H9 (cell line): ENCODE measurements at regions not wholly inside any gene's neighbourhood (a gene's known extent, or its start where the extent isn't known, plus 50 kb on each side); places are given as distances from the start of the nearest gene placed in this dataset.

Experiments used
- DNase-seq: peaks from one replicate; pipeline ENCODE4 v3.0.0-alpha.2; 2017
- H2AFZ ChIP-seq: one replicate; pipeline ENCODE4 v1.6.1; 2013; ENCODE audit warnings: mild to moderate bottlenecking, low read length, control low read depth, moderate library complexity
- H2AK5ac ChIP-seq: 2 replicates; pipeline ENCODE4 v1.6.1; 2013; ENCODE audit warnings: low read length, control low read depth, mixed read lengths; ENCODE audit not compliant: insufficient read length
- H2BK120ac ChIP-seq: one replicate; pipeline ENCODE4 v1.6.1; 2013; ENCODE audit warnings: low read depth, mild to moderate bottlenecking, low read length, control low read depth, inconsistent platforms; ENCODE audit not compliant: poor library complexity, severe bottlenecking
- H2BK12ac ChIP-seq: 2 replicates; pipeline ENCODE4 v1.6.1; 2013; ENCODE audit warnings: low read length, control low read depth, mixed read lengths, low read depth; ENCODE audit not compliant: insufficient read length
- H2BK15ac ChIP-seq: 2 replicates; pipeline ENCODE4 v1.6.1; 2013; ENCODE audit warnings: low read depth, low read length, control low read depth
- H2BK20ac ChIP-seq: one replicate; pipeline ENCODE4 v1.6.1; 2013; ENCODE audit warnings: low read depth, mild to moderate bottlenecking, low read length, control low read depth, inconsistent platforms; ENCODE audit not compliant: poor library complexity, severe bottlenecking
- H2BK5ac ChIP-seq: 2 replicates; pipeline ENCODE4 v1.6.1; 2013; ENCODE audit warnings: low read length, control low read depth, mixed read lengths; ENCODE audit not compliant: insufficient read length
- H3K14ac ChIP-seq: 2 replicates; pipeline ENCODE4 v1.6.1; 2013; ENCODE audit warnings: low read length, control low read depth; ENCODE audit not compliant: insufficient read depth
- H3K18ac ChIP-seq: 2 replicates; pipeline ENCODE4 v1.6.1; 2013; ENCODE audit warnings: low read depth, mild to moderate bottlenecking, mixed read lengths, low read length, control low read depth; ENCODE audit not compliant: insufficient read length
- H3K23ac ChIP-seq: 2 replicates; pipeline ENCODE4 v1.6.1; 2013; ENCODE audit warnings: low read length, control low read depth, mixed read lengths, low read depth; ENCODE audit not compliant: insufficient read length
- H3K23me2 ChIP-seq: 2 replicates; pipeline ENCODE4 v1.6.1; 2013; ENCODE audit warnings: low read depth, mild to moderate bottlenecking, mixed read lengths, low read length, control low read depth; ENCODE audit not compliant: insufficient read length, poor library complexity, severe bottlenecking
- H3K27ac ChIP-seq: 2 replicates; pipeline ENCODE4 v1.5.1; 2013; ENCODE audit warnings: low read length, control low read depth, mixed read lengths, low read depth; ENCODE audit not compliant: insufficient read length
- H3K27me3 ChIP-seq: 2 replicates; pipeline ENCODE4 v1.6.1; 2013; ENCODE audit warnings: low read length, control low read depth, inconsistent platforms; ENCODE audit not compliant: insufficient read depth
- H3K4ac ChIP-seq: 2 replicates; pipeline ENCODE4 v1.6.1; 2013; ENCODE audit warnings: low read depth, mild to moderate bottlenecking, control low read depth, inconsistent platforms, low read length, moderate library complexity
- H3K4me1 ChIP-seq: 2 replicates; pipeline ENCODE4 v1.6.1; 2013; ENCODE audit warnings: low read length, control low read depth, inconsistent platforms; ENCODE audit not compliant: insufficient read depth
- H3K4me2 ChIP-seq: 2 replicates; pipeline ENCODE4 v1.6.1; 2013; ENCODE audit warnings: low read length, control low read depth, mixed read lengths; ENCODE audit not compliant: insufficient read length, insufficient read depth
- H3K56ac ChIP-seq: 2 replicates; pipeline ENCODE4 v1.6.1; 2013; ENCODE audit warnings: low read depth, mild to moderate bottlenecking, mixed read lengths, low read length, control low read depth; ENCODE audit not compliant: insufficient read length
- H3K79me1 ChIP-seq: 2 replicates; pipeline ENCODE4 v1.6.1; 2013; ENCODE audit warnings: low read depth, mild to moderate bottlenecking, moderate library complexity, low read length, control low read depth, inconsistent platforms; ENCODE audit not compliant: insufficient read depth, poor library complexity, severe bottlenecking
- H3K79me2 ChIP-seq: 2 replicates; pipeline ENCODE4 v1.6.1; 2013; ENCODE audit warnings: low read length, control low read depth, inconsistent platforms; ENCODE audit not compliant: insufficient read depth
- H3K9ac ChIP-seq: 2 replicates; pipeline ENCODE4 v1.6.1; 2013; ENCODE audit warnings: low read length, control low read depth, mixed read lengths; ENCODE audit not compliant: insufficient read length; ENCODE audit errors: extremely low read depth
- H3K9me3 ChIP-seq: one replicate; pipeline ENCODE4 v1.6.1; 2013; ENCODE audit warnings: low read depth, low read length, inconsistent platforms; ENCODE audit not compliant: control insufficient read depth
- H3T11ph ChIP-seq: one replicate; pipeline ENCODE4 v1.6.1; 2013; ENCODE audit warnings: mild to moderate bottlenecking, low read length, control low read depth, inconsistent platforms
- H4K20me1 ChIP-seq: one replicate; pipeline ENCODE4 v1.6.1; 2013; ENCODE audit not compliant: control insufficient read depth, insufficient read length, insufficient read depth
- H4K5ac ChIP-seq: 2 replicates; pipeline ENCODE4 v1.6.1; 2013; ENCODE audit warnings: low read depth, mild to moderate bottlenecking, mixed read lengths, low read length, control low read depth; ENCODE audit not compliant: insufficient read length
- H4K8ac ChIP-seq: replicated peaks from 2 replicates; pipeline ENCODE4 v1.6.1; 2013; ENCODE audit warnings: low read length, control low read depth, mixed read lengths, low read depth; ENCODE audit not compliant: insufficient read length
- H4K91ac ChIP-seq: 2 replicates; pipeline ENCODE4 v1.6.1; 2013; ENCODE audit warnings: low read depth, mild to moderate bottlenecking, moderate library complexity, mixed read lengths, low read length, control low read depth; ENCODE audit not compliant: insufficient read length
- H3K27ac Mint-ChIP-seq, 3 experiments: 2 replicates in 2 of 3; 3 replicates in 1 of 3; pipeline ENCODE4 v1.8.0; 2020 to 2021; ENCODE audit warnings: mixed read lengths in 3 of 3, mild to moderate bottlenecking in 1 of 3, moderate library complexity in 1 of 3
- H3K27me3 Mint-ChIP-seq: 2 replicates; pipeline ENCODE4 v1.8.0; 2021; ENCODE audit warnings: low read depth, mild to moderate bottlenecking, moderate library complexity, mixed read lengths
- H3K36me3 Mint-ChIP-seq, 3 experiments: 2 replicates in 2 of 3; 3 replicates in 1 of 3; pipeline ENCODE4 v1.8.0; 2020 to 2021; ENCODE audit warnings: low read depth in 3 of 3, mixed read lengths in 3 of 3; ENCODE audit not compliant: insufficient read depth in 1 of 3
- H3K4me1 Mint-ChIP-seq, 2 experiments: 2 replicates each; pipeline ENCODE4 v1.8.0; 2020; ENCODE audit warnings: mixed read lengths in 2 of 2
- H3K4me3 Mint-ChIP-seq, 2 experiments: 2 replicates in 1 of 2; 3 replicates in 1 of 2; pipeline ENCODE4 v1.8.0; 2020 to 2021; ENCODE audit warnings: mild to moderate bottlenecking in 2 of 2, mixed read lengths in 2 of 2, moderate library complexity in 1 of 2
- H3K9me3 Mint-ChIP-seq, 2 experiments: 2 replicates in 1 of 2; 3 replicates in 1 of 2; pipeline ENCODE4 v1.8.0; 2020; ENCODE audit warnings: mild to moderate bottlenecking in 2 of 2, mixed read lengths in 2 of 2, moderate library complexity in 1 of 2
- WGBS: extraction: QIAGEN DNeasy Blood & Tissue Kit; methylation state at CpG from one replicate; pipeline ENCODE4 v1.1.7; 2013; ENCODE audit warnings: missing lambda C conversion rate, low lambda C conversion rate, mixed read lengths; ENCODE audit not compliant: insufficient read length; ENCODE audit errors: extremely low coverage; 5-methylcytosine and 5-hydroxymethylcytosine counted together
- TF ChIP-seq, protein P1 (sequence below): fragments of 200-600 bp; sonication (generic); conservative IDR thresholded peaks from 3 replicates; pipeline ENCODE4 v1.8.0; 2021; ENCODE audit warnings: antibody characterized with exemption, mild to moderate bottlenecking

DNA sequence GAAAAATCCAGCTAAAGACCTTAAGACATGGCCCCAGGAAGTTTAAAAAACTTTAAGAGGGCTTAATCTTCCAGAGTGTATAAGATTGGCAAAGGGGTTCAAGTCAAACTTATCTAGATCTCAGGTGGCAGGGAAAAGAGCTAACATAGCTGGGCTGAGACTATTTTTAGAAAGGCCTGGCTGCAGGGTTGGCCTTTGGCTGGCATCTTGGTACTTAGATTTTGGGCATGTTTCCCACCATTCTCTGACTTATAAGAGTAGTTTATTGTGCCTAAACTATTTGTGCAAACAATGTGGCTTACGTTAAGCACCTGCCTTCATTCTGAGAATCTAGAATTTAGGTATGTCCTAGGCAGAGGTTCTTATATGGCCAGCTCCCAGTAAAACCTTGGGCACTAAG, 214.0 kb upstream of the MIS18BP1 start:
- H2BK120ac ChIP-seq: no peak overlapping the region

More for the DNA sequence above, 214.0 kb upstream of the MIS18BP1 start:
- no peak overlapping the region for H3K4me3 Mint-ChIP-seq
- H3K79me1 ChIP-seq: no peaks in the 10 kb centered on the region
- H3K18ac ChIP-seq: no peak overlapping the region
- no peak overlapping the region for H3K9ac ChIP-seq
- H3K27ac Mint-ChIP-seq: no peak overlapping the region
- no peak overlapping the region for H3K14ac ChIP-seq
- H3K27me3 ChIP-seq: no peaks in the 10 kb centered on the region
- no peaks in the 10 kb centered on the region for H3K23me2 ChIP-seq
- no peaks in the 10 kb centered on the region for H3K36me3 Mint-ChIP-seq
- no peak overlapping the region for H2BK15ac ChIP-seq
- H2AFZ ChIP-seq: no peak overlapping the region
- H3K9me3 ChIP-seq: no peaks in the 10 kb centered on the region
- no peak overlapping the region for H4K91ac ChIP-seq
- no peak overlapping the region for H2BK12ac ChIP-seq
- H4K20me1 ChIP-seq: no peaks in the 10 kb centered on the region
- no peaks in the 10 kb centered on the region for H3K27me3 Mint-ChIP-seq
- no peak overlapping the region for H2AK5ac ChIP-seq
- no peak overlapping the region for H4K5ac ChIP-seq
- TF ChIP-seq, protein P1, sequence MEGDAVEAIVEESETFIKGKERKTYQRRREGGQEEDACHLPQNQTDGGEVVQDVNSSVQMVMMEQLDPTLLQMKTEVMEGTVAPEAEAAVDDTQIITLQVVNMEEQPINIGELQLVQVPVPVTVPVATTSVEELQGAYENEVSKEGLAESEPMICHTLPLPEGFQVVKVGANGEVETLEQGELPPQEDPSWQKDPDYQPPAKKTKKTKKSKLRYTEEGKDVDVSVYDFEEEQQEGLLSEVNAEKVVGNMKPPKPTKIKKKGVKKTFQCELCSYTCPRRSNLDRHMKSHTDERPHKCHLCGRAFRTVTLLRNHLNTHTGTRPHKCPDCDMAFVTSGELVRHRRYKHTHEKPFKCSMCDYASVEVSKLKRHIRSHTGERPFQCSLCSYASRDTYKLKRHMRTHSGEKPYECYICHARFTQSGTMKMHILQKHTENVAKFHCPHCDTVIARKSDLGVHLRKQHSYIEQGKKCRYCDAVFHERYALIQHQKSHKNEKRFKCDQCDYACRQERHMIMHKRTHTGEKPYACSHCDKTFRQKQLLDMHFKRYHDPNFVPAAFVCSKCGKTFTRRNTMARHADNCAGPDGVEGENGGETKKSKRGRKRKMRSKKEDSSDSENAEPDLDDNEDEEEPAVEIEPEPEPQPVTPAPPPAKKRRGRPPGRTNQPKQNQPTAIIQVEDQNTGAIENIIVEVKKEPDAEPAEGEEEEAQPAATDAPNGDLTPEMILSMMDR: no peak
- H2BK5ac ChIP-seq: no peak overlapping the region
- no peak overlapping the region for H4K8ac ChIP-seq
- no peak overlapping the region for H3T11ph ChIP-seq
- no CpG with 5 or more reads among the region's 1 CpG for WGBS
- H3K56ac ChIP-seq: no peak overlapping the region
- H3K4me1 ChIP-seq: no peaks in the 10 kb centered on the region
- no peaks in the 10 kb centered on the region for H3K79me2 ChIP-seq
- peaks cover under 1 to 7% of the 10 kb centered on the region in 2 experiments; a peak in 3 of 4 replicates for H3K4me1 Mint-ChIP-seq
- no peak overlapping the region for H2BK20ac ChIP-seq
- H3K4ac ChIP-seq: no peak overlapping the region
- no peak overlapping the region for H3K23ac ChIP-seq
- no peak overlapping the region for H3K27ac ChIP-seq
- H3K4me2 ChIP-seq: no peak overlapping the region
- H3K9me3 Mint-ChIP-seq: no peaks in the 10 kb centered on the region
- DNase-seq: no peak
